ENCODE measurements at regions not wholly inside any gene's neighbourhood (a gene's known extent, or its start where the extent isn't known, plus 50 kb on each side); places are given as distances from the start of the nearest gene placed in this dataset.

DNA sequence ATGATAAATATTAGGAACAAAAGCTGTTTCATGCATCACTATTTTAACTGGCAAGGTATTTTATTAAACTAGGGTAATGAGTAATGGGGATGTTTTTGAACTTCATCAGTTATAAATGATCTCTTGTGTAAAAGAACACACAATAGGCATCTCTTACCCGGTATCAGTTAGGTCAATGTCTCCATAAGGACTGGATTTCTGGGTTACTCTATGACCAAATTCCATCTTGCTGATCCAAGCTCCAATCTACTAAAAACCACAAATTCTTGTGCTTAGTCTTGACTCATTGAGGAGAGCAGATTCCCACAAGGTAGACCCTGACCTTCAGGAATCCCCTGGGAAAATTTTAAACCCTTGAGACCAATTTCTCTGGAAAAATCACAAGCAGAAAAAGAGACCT lies 1167.7 kb downstream of the XPNPEP1 start:
- intact Hi-C loops (cut with DNase I), result no loop called here

DNA sequence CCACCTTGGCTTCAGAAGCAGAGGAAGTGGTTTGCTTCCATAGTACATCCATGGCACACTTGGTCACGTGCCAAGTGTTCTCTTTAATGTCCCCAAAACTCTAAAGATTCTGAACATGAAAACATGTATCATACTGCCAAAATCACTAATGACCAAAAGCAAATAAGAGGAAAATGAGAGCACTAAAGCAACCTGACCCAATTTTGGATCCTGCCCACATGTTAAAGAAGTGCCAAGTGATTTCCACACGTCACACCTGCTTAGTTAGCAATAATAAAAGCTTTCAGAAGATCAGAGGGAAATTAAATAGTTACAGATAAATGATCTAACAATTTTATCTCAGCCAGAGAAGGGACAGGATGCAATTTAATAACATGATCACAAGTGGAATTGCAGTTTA lies 1170.0 kb downstream of the XPNPEP1 start:
- H3K9me3 ChIP-seq, result no peaks in the 10 kb centered on the region
- H3K36me3 ChIP-seq, result no peaks in the 10 kb centered on the region
- no peaks in the 10 kb centered on the region for H3K4me1 ChIP-seq
- DNase-seq, result no peak
- intact Hi-C loops (cut with DNase I), result no loop called here
- WGBS, 2 donors, result 11 to 59% methylated on average over 2 of the region's 2 CpGs
- H3K4me3 ChIP-seq, result no peak overlapping the region
- H3K27me3 ChIP-seq, result no peaks in the 10 kb centered on the region
- no peak overlapping the region for H3K27ac ChIP-seq
- TF ChIP-seq EP300 (IDR thresholded peaks at IDR 0.05) (no peak), POLR2A (IDR thresholded peaks at IDR 0.05) (no peak), POLR2AphosphoS5 (IDR thresholded peaks at IDR 0.05) (no peak)
- TF ChIP-seq, protein P1, sequence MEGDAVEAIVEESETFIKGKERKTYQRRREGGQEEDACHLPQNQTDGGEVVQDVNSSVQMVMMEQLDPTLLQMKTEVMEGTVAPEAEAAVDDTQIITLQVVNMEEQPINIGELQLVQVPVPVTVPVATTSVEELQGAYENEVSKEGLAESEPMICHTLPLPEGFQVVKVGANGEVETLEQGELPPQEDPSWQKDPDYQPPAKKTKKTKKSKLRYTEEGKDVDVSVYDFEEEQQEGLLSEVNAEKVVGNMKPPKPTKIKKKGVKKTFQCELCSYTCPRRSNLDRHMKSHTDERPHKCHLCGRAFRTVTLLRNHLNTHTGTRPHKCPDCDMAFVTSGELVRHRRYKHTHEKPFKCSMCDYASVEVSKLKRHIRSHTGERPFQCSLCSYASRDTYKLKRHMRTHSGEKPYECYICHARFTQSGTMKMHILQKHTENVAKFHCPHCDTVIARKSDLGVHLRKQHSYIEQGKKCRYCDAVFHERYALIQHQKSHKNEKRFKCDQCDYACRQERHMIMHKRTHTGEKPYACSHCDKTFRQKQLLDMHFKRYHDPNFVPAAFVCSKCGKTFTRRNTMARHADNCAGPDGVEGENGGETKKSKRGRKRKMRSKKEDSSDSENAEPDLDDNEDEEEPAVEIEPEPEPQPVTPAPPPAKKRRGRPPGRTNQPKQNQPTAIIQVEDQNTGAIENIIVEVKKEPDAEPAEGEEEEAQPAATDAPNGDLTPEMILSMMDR (IDR thresholded peaks at IDR 0.05), result no peak

More for the DNA sequence above, 1167.7 kb downstream of the XPNPEP1 start:
- H3K4me3 ChIP-seq, result no peak overlapping the region
- no peak overlapping the region for H3K27ac ChIP-seq
- H3K4me1 ChIP-seq, result no peaks in the 10 kb centered on the region
- no peak for DNase-seq
- H3K27me3 ChIP-seq, result no peaks in the 10 kb centered on the region
- 84 to 93% methylated on average over 1 of the region's 1 CpG for WGBS, 2 donors
- H3K9me3 ChIP-seq, result no peaks in the 10 kb centered on the region
- H3K36me3 ChIP-seq, result no peaks in the 10 kb centered on the region
- TF ChIP-seq POLR2A (IDR thresholded peaks at IDR 0.05), result no peak
- TF ChIP-seq, protein P1 (IDR thresholded peaks at IDR 0.05), result no peak
- TF ChIP-seq POLR2AphosphoS5 (IDR thresholded peaks at IDR 0.05), result no peak
- TF ChIP-seq EP300 (IDR thresholded peaks at IDR 0.05), result no peak

DNA sequence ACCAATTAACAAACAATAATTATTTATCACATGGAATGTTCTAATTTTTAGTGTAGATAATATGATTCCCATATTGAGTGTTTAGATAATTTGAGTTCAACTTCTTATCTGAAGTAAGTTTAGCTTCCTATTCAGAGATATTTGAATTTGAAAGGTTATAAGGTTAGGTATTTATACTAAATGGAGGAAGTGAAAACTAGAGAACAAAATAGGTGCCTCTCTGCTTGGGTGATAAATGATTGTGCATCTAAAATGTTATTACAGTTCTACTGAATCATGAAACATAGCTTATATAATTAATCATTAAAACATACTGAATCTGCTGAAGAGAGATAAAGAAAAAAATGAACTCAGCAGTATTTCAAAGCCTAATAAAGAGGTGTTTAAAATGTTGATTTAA lies 1174.3 kb downstream of the XPNPEP1 start:
- intact Hi-C loops (cut with DNase I), result no loop called here
- H3K4me1 ChIP-seq, result no peaks in the 10 kb centered on the region
- H3K27ac ChIP-seq, result no peak overlapping the region
- no peak overlapping the region for H3K4me3 ChIP-seq
- peaks cover 0 to 3% (median 0%) of the 10 kb centered on the region in 4 donors for H3K9me3 ChIP-seq
- no peaks in the 10 kb centered on the region for H3K36me3 ChIP-seq
- TF ChIP-seq POLR2AphosphoS5 (IDR thresholded peaks at IDR 0.05) (no peak), POLR2A (IDR thresholded peaks at IDR 0.05) (no peak), EP300 (IDR thresholded peaks at IDR 0.05) (no peak)
- TF ChIP-seq, protein P1 (IDR thresholded peaks at IDR 0.05), result no peak
- H3K27me3 ChIP-seq, result no peaks in the 10 kb centered on the region
- no peak for DNase-seq

DNA sequence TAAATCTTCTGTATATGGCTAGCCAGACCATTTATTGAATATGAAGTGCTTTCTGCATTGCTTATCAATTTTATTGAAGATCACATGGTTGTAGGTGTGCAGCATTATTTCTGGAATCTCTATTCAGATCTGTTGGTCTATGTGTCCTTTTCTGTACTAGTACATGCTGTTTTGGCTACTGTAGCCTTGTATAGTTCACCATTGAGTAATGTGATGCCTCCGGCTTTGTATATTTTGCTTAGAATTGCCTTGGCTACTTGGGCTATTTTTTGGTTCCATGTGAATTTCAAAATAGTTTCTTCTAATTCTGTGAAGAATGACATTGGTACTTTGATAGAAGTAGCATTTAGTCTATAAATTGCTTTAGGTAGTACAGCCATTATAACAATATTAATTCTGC lies 1187.2 kb downstream of the XPNPEP1 start:
- no peak for DNase-seq
- H3K36me3 ChIP-seq, result no peaks in the 10 kb centered on the region
- no peak overlapping the region for H3K27ac ChIP-seq
- no peaks in the 10 kb centered on the region for H3K4me1 ChIP-seq
- H3K4me3 ChIP-seq, result no peak overlapping the region
- TF ChIP-seq POLR2AphosphoS5 (IDR thresholded peaks at IDR 0.05), result no peak
- intact Hi-C loops (cut with DNase I), result no loop called here
- H3K27me3 ChIP-seq, result no peaks in the 10 kb centered on the region
- 90 to 91% methylated on average over 1 of the region's 1 CpG for WGBS, 2 donors
- H3K9me3 ChIP-seq, result no peaks in the 10 kb centered on the region

DNA sequence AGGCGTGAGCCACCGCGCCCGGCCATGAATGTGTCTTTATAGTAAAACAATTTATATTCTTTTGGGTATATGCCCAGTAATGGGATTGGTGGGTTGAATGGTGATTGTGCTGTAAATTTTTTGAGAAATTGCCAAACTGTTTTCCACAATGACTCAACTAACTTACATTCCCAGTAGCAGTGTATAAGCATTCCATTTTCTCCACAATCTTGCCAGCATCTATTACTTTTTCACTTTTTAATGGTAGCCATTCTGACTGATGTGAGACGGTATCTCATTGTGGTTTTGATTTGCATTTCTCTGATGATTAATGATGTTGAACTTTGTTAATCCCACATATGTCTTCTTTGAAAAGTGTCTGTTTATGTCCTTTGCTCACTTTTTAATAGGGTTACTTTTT lies 1187.9 kb downstream of the XPNPEP1 start:
- no peak overlapping the region for H3K4me3 ChIP-seq
- TF ChIP-seq EP300 (IDR thresholded peaks at IDR 0.05) (no peak), POLR2AphosphoS5 (IDR thresholded peaks at IDR 0.05) (no peak), POLR2A (IDR thresholded peaks at IDR 0.05) (no peak)
- TF ChIP-seq, protein P1 (IDR thresholded peaks at IDR 0.05), result no peak
- 90 to 91% methylated on average over 5 of the region's 5 CpGs for WGBS, 2 donors
- no peaks in the 10 kb centered on the region for H3K36me3 ChIP-seq
- H3K9me3 ChIP-seq, result no peaks in the 10 kb centered on the region
- H3K27ac ChIP-seq, result no peak overlapping the region
- no peak for DNase-seq
- H3K27me3 ChIP-seq, result no peaks in the 10 kb centered on the region
- intact Hi-C loops (cut with DNase I), result no loop called here
- no peaks in the 10 kb centered on the region for H3K4me1 ChIP-seq
